ENCODE measurements at regions not wholly inside any gene's neighbourhood (a gene's known extent, or its start where the extent isn't known, plus 50 kb on each side); places are given as distances from the start of the nearest gene placed in this dataset.

DNA sequence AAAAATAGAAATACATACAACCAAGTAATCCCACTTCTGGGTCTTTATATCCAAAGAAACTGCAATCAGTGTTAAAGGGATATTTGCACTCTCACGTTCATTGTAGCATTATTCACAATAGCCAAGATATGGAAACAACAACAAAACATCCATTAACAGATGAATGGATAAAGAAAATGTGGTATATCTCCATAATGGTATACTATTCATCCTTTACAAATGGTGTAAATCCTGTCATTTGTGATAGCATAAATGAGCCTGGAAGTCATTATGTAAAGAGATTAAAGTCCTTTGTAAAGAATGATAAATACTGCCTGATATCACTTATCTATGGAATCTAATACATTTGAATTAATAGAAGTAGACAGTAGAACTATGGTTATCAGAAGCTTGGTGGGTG lies 327.7 kb downstream of the UTRN start:
- TF ChIP-seq, protein P1, sequence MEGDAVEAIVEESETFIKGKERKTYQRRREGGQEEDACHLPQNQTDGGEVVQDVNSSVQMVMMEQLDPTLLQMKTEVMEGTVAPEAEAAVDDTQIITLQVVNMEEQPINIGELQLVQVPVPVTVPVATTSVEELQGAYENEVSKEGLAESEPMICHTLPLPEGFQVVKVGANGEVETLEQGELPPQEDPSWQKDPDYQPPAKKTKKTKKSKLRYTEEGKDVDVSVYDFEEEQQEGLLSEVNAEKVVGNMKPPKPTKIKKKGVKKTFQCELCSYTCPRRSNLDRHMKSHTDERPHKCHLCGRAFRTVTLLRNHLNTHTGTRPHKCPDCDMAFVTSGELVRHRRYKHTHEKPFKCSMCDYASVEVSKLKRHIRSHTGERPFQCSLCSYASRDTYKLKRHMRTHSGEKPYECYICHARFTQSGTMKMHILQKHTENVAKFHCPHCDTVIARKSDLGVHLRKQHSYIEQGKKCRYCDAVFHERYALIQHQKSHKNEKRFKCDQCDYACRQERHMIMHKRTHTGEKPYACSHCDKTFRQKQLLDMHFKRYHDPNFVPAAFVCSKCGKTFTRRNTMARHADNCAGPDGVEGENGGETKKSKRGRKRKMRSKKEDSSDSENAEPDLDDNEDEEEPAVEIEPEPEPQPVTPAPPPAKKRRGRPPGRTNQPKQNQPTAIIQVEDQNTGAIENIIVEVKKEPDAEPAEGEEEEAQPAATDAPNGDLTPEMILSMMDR (IDR thresholded peaks at IDR 0.05), result no peak
- TF ChIP-seq POLR2AphosphoS5 (IDR thresholded peaks at IDR 0.05) (no peak), EP300 (IDR thresholded peaks at IDR 0.05) (no peak), POLR2A (IDR thresholded peaks at IDR 0.05) (no peak)

All from gastroesophageal sphincter (tissue), 3 donors.